ENCODE measurements at regions not wholly inside any gene's neighbourhood (a gene's known extent, or its start where the extent isn't known, plus 50 kb on each side); places are given as distances from the start of the nearest gene placed in this dataset.

- 0 out of 2 replicates have a peak, but pooled peaks cover 3% of the 10 kb centered on the region for H3K9me1 ChIP-seq (ENCODE audit: insufficient read depth, low read length)
- no peaks in the 10 kb centered on the region for H3K36me3 ChIP-seq (ENCODE audit: control insufficient read depth, insufficient read depth, low read length)
- H2AK9ac ChIP-seq (replicated peaks; ENCODE audit: low read depth, low read length, poor library complexity): no peak overlapping the region
- no peak overlapping the region for H4K91ac ChIP-seq (ENCODE audit: insufficient read depth, low read depth, low read length)
- H3K9ac ChIP-seq (ENCODE audit: low read depth, low read length): no peak overlapping the region
- H4K20me1 ChIP-seq (ENCODE audit: insufficient read depth, low read length): no peaks in the 10 kb centered on the region
- H2BK20ac ChIP-seq (ENCODE audit: low read depth, low read length): no peak overlapping the region
- no peak overlapping the region for H3K14ac ChIP-seq (replicated peaks; ENCODE audit: low read depth, low read length)
- ChIA-PET POLR2A (ENCODE audit: unreplicated experiment) (no interaction called here), CTCF (no interaction called here)
- no peak overlapping the region for H2AK5ac ChIP-seq (ENCODE audit: low read depth, low read length)
- H3K4me2 ChIP-seq (ENCODE audit: low read depth, low read length): no peak overlapping the region
- no peaks in the 10 kb centered on the region for H3K79me1 ChIP-seq (ENCODE audit: low read depth in 1 of 2, low read length in 2 of 2)
- no CpG with 5 or more reads among the region's 4 CpGs for WGBS, 2 experiments (ENCODE audit: extremely low coverage in 2 of 2, insufficient read length in 1 of 2)
- H3K23ac ChIP-seq (ENCODE audit: low read depth, low read length): no peak overlapping the region
- DNase-seq: peak; percentile 77
- no peak overlapping the region for H2BK15ac ChIP-seq (ENCODE audit: low read depth, low read length)
- H3K4ac ChIP-seq (ENCODE audit: low read depth, low read length): no peak overlapping the region
- no peak overlapping the region for H2AFZ ChIP-seq (replicated peaks; ENCODE audit: low read length, poor library complexity)
- no peak overlapping the region for H4K8ac ChIP-seq (ENCODE audit: low read depth in 2 of 2, low read length in 2 of 2)
- no TSS peak for BruUV-seq (replicated peaks)
- H2BK120ac ChIP-seq (ENCODE audit: low read depth, low read length): no peak overlapping the region
- in situ Hi-C loops (cut with MboI; ENCODE audit: low sequenced_read_pairs): no loop called here
- no peaks in the 10 kb centered on the region for H3K27me3 ChIP-seq (ENCODE audit: control insufficient read depth, insufficient read depth, low read length)
- H3K56ac ChIP-seq (ENCODE audit: extremely low read depth, insufficient read depth, low read length): no peak overlapping the region
- peak overlapping the region; percentile 2 for H2BK5ac ChIP-seq (ENCODE audit: low read depth, low read length, poor library complexity, severe bottlenecking)
- no peak overlapping the region for H4K5ac ChIP-seq (ENCODE audit: low read depth, low read length)
- TF ChIP-seq CHD1 (IDR thresholded peaks at IDR 0.05; ENCODE audit: low read depth, low read length) (no peak), POLR2A (IDR thresholded peaks at IDR 0.05; ENCODE audit: low read depth, low read length) (no peak), CEBPB (IDR thresholded peaks at IDR 0.05; ENCODE audit: low read depth, low read length) (peak; percentile 61; the same call in 1 of the 2 replicates), NFE2L2 (IDR thresholded peaks at IDR 0.05; ENCODE audit: low read depth, low read length) (no peak), ELK1 (IDR thresholded peaks at IDR 0.05; ENCODE audit: borderline replicate concordance, low read depth, low read length) (no peak), RCOR1 (IDR thresholded peaks at IDR 0.05; ENCODE audit: insufficient replicate concordance, low read length) (no peak)
- no peak overlapping the region for H3K18ac ChIP-seq (ENCODE audit: low read depth, low read length)
- intact Hi-C loops (cut with micrococcal nuclease): no loop called here
- no peaks in the 10 kb centered on the region for H3K9me3 ChIP-seq (ENCODE audit: control insufficient read depth, insufficient read depth, low read length)
- no peak overlapping the region for H3K4me3 ChIP-seq (ENCODE audit: insufficient read depth, low read depth, low read length)
- H3K4me1 ChIP-seq (ENCODE audit: control insufficient read depth, insufficient read depth, low read length): peaks cover 3% of the 10 kb centered on the region; the same call in 1 of the 2 replicates
- dilution Hi-C loops (cut with HindIII; ENCODE audit: low sequenced_read_pairs, unreplicated experiment): no loop called here
- H3K27ac ChIP-seq (ENCODE audit: insufficient read depth, low read length): no peak overlapping the region
- ATAC-seq (ENCODE audit: low read depth): no peak
Observed at GRCh38 chr15:94177112-94177511, 54.2 kb upstream of the MCTP2 start.
